ENCODE measurements at regions not wholly inside any gene's neighbourhood (a gene's known extent, or its start where the extent isn't known, plus 50 kb on each side); places are given as distances from the start of the nearest gene placed in this dataset.

DNA sequence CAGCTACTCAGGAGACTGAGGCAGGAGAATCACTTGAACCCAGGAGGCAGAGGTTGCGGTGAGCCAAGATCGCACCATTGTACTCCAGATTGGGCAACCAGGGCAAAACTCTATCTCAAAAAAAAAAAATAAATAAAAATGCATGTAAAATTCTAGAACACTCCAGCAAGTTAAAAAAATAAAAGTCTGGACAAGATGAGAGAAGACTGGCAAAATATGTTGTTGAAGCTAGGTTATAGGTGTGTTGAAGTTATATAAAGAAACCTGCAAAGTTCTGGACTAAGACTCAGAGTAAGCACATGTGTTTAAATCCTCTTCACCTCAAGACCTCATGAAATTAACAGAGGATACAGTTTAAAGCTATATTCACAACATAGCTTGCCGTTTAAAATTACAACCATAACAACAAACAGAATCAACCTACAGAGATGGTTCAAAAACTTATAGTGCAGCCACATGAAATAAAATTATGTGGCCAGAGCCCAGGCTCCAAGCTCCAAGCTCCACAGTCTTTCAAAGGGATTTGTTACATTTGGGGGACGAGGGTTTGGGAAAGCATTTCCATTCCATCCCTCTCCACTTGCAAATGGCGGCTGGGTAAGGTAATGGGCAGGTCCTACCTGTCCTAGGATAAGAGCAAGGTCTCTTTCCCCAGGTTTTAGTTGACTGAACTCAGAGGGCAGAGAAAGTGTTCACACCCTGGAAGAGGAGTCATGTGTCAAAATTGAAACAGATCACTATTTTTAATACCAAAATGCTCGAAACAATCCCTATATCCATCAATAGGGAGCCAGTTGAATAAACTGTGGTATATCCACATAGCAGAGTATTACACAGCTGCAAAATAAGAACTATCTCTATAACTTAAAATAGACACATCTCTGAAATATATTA lies 59.9 kb upstream of the MYCN start:
- TF ChIP-seq CTCF (IDR thresholded peaks at IDR 0.05) = no peak
- TF ChIP-seq POLR2A (IDR thresholded peaks at IDR 0.05) = no peak
